SKM-1 (cell line): ENCODE measurements at regions not wholly inside any gene's neighbourhood (a gene's known extent, or its start where the extent isn't known, plus 50 kb on each side); places are given as distances from the start of the nearest gene placed in this dataset.

Source experiments
- DNase-seq: peaks from one replicate; lab custom pipeline; 2025; ENCODE audit not compliant: unreplicated experiment; lab: John Stamatoyannopoulos, UW

DNA sequence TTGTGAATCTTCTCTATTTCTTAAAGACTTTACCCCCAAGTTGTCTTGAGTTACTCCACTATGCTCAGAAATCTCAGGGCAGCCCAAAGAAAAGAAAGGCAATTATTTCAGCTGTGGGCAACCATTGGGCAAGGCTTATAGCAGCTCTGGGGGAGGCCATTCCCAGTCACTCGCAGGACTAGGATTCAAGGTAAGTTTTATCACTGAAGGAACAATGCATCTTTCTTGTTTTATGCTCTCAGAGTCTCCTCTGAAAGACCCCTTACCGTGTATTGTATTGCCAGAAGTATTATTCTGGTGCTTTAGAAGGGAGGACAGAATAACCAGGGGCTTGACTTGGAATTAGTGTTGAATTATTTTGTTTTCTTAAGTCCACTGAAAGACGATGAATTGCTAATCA, 586.3 kb upstream of the MAP3K7 start:
- no peak for DNase-seq

DNA sequence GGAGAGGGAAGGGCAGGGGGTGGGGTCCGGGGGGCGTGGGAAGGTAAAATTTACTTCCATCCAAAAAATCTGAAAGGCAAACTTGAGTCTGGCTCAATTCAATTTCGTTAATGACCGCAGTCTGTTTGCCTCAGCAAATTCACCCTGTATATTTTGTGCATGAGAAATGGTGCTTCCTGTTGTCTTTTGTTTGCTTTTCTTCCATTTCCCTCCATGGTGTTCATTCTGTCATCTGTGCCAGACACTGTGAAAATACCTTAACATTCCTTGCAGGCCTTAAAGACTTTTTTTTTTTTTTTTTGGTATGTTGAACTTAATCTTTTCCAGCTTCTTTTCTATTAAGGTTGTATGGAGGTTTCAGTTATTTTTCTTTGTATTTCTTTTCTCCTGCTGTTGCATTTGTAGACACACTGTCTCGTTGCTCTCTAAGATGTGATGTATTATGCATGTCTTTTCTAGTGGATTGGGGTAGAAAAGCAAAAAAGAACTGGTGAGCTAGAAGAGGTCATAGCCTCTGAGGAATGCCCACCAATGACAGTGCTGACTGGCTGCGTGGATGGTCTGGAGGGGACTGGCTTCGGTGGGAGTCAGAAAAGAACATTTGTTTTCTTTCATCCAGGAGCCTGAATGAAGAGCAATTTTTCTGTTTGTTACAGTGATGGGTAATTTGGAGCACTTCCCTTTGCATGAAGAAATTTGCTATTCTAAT, 585.0 kb upstream of the MAP3K7 start:
- DNase-seq: no peak

DNA sequence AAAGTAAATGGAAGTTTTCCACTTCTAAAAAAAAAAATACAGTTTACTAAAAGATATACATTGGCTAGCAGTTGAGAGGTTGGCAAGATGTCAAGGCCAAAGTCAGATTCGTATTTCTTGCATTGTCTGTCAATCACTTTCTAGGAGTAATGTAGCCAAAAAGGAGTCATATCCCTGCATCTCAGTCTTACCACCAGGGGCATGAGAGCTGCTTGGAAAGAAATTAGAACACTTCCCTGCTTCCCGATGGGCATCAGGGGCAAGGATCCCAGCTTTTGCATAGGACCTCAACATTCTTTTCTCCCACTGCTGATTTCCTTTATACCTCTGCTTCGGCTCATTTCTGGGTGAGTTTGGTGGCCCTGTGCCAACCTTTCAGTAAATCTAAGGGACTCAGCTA, 581.0 kb upstream of the MAP3K7 start:
- DNase-seq: no peak

DNA sequence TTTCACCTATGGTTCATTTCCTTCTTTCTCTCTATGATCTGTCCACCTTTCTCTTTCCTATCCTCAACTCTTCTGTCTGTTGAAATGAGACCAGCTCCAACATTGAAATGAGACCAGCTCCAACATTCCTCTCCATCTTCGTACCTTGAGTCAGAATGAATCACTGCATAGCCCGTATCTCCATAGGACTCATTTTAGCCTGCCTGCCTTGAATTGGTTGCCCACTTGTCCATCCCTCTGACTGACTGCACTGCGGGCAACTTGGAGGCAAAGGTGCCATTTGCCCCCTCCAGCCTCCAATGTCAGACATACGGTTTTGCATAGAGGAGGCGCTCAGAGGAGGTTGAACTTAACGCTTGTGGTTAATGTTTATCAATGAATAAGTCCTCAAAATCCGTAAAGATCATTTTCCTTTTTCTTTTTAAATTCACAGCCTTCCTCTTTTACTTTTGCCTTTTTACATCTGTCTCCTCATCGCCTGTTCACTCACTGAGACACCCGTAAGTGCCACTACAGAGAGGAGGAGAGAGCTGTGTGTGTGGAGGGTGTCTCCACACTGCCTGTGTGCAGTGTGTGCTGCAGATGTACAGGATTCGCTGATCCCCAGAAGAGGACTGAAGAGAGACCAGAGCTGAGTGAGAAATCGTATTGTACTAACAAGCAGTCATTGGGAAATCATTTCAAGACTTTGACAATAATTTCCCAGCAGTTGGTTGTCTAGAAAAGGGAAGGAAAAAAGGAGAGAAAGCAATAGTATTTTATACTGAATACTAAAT, 579.6 kb upstream of the MAP3K7 start:
- DNase-seq: no peak

DNA sequence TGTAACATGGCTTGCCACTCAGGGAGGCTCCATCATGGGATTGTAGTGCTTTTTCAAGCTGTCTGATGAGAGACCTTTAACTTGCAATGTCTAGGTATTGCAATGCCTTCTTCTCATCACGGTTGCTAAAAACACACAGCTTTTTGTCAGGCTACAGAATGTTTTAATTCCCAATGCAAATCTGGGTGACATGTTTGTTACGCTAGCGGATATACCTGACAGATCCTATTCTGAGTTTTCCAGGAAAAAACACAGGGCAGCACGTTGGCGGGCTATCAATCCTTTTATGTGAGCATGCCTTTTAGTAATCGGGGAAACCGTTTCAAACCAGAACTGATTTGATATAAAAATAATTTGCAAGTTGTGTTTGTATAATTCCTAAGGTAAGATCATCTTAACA, 577.2 kb upstream of the MAP3K7 start:
- no peak for DNase-seq

DNA sequence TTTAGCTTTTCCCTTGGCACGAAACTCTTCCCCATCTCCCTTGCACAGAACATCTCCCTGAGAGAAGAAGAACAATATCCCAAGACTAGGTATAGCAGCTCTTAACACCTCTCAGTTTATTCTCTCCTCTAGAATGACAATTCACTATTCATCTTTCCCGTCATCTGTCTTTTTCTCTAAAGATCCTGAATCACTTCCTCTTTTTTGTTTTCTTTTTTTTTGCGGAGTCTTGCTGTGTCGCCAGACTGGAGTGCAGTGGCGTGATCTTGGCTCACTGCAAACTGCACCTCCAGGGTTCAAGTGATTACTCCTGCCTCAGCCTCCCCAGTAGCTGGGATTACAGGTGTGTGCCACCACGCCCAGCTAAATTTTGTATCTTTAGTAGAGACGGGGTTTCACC, 574.4 kb upstream of the MAP3K7 start:
- DNase-seq: no peak

DNA sequence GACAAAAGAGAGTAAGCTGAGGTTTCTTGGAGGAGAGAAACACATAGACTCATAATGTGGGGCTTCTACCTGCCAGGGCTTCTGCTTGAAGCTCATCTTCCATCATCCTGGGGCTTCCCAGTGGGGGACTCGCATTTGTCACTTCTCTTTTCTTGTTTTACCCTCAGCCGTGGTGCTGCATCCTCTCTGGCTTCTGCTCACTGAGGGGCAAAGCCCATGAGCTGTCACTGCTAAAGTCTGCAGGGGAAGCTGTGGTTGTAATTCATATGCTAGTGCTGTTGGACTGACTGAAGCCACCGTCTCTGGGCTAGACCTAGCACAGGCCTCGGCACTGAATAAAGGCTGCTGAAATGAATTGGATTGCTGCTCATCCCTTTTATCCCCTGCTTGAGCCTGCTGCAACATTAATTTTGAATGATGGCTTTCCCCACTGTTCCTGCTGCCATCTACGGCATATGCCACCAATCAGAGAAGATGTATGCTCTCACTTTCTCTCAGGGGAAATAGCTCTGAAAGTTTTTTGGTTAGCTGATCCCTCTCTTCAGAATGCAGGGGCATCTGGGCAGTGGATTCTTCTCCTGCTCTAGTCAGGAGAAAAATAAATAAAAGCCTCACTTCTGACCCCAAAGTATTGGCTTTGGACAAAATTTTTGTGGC, 568.4 kb upstream of the MAP3K7 start:
- DNase-seq: no peak

DNA sequence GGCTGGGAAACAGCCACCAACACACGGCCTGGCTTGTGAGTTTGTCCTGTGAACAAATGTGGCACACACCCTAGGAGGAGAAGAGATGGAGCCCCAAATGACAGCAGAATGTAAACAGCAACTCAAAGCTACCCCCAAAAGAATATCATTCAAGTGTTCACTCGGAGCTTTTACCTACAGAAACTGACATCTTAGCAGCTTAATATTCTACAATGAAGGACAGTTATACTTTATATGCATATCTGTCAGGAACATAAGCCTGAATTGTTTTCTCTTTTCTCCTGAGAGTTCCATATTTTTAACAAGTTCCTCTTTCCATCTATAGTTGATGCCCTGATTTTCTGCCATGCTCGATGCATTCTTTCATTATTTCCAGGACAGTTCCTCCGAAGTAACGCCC, 566.0 kb upstream of the MAP3K7 start:
- no peak for DNase-seq

DNA sequence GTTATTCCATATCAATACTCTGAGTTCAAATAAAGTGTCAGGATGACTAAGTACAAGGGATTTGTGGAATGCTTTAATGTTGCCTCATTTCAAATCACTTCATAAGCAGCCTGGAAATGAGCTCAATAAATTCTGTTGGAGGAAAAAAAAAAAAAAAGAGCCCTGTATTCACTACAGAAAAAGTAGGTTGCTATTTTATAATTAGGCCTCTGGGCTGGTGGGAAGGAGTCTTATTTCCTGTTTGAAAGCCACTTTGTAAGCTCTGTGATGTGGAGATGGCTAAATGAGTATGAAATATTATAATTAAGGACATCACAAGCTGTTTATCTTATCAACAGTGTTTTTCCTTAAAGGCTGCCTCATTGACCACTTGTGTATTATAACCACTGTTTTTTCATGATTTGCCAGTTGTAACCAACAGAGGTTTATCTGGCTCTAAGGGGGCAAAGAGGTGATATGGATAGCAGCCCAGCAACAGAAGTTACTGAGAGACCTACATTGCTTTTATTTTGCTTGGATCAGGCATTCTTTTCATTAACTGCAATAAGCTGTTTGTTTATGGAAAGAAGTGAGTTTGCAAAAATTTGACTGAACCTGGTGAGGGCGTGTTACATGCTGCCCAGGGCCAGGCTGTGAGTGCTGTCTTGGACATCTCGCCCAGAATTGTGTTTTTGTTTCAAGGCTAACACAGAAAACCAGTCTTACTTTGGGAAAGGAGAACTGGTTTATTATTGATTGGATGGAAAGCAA, 563.3 kb upstream of the MAP3K7 start:
- DNase-seq: no peak

DNA sequence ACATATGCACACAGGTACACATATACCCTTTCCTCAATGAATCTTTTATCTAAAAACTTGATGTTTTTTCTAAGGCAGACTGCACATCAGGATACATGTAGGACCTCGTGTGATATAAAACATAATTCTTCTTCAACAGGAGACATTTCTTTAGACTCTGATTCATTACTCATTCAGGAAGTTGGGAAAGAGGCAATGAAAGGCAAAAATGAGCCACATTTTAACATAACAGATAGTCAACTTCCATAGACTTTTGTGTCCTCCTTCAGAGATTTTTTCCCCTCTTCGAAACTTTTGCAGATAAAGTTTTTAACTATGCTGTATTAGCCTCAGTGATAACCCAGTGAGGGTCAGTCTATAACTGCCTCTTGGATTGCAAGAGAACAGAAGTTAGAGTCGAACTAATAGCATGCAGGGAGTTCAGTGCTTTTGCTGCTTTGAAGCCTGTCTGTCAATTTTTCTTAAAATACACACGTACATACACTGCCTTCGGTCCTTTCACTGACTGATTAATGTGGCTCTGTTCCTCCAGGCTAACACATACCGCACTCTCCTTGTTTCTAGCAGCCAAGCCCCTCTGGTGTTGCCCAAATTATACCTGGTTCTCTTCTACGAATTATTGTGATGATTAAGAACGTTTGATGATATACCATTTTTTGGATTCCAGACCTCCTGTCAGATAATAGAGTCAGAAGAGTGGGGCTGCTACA, 562.5 kb upstream of the MAP3K7 start:
- DNase-seq: no peak

DNA sequence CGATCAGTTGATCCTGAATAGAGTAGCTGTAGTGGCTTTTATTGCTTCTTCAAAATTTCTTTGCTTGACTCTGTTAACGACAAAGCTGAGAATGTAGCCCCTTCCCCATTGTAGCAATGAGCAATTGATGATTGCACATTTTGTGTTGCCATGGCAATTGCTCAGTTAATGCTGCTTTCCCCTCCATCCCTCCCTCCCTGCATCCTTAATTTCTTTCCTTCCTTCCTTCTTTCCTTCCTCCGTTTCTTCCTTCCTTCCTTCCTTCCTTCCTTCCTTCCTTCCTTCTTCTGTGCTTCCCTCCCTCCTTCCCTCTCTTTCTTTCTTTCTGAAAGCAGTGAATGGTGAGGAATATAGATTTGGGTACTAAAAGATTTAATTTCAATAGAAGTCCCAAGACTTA, 557.3 kb upstream of the MAP3K7 start:
- DNase-seq: no peak

DNA sequence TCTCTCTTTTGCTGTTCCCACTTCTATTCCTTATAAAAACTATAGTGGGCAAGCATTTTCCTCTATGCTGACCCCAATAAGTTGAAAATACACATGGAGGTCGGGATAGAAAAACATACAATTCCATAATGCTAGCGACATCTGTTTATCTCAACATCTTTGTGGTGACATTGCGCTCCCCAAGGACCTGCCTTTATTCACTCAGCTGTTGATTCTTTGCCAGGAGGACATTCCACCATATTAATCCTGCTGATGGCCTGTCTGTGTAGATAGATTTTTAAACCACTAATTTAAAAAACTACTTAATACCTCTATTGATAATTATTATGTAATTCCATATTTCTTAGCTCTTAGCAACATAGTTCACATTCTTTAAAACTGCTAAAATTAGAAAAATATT, 555.3 kb upstream of the MAP3K7 start:
- no peak for DNase-seq

DNA sequence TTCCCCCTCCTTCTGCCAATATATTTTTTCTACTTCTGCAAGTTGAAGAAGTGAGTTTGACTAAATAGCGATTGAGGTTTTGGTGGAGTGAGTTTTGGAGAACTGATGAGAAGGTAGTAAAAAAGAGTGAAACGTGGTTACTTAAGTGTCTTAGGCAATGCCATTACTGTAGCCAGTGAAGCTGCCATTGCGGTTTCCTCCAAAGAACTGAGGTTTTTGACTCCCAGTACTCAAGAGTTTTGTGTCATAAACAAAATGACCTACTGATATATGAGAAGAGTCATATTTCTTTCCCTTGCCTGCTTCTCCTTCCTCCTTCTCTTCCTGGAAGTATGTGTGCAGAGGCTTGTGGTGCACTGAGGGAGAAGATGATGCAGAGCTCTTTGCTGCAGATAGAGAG, 554.5 kb upstream of the MAP3K7 start:
- peak; percentile 92 for DNase-seq

DNA sequence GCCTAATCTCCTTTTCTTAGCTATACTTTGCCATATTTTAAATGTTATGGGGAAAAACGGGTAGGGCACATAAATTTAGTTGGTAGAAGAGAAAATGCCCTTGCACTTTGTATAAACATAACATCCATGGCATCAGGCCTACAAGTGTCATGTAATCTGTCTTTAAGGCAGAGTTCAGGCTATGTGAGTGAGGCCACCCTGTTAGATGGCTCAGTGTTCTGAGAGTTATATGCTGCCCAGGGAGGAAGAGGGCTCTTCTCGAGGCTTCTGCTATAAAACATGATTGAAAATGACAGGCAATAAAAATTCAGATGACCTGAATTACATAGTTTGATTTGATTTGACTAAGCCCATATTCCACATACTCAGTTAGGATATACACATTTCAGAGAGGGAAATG, 553.6 kb upstream of the MAP3K7 start:
- DNase-seq: no peak

DNA sequence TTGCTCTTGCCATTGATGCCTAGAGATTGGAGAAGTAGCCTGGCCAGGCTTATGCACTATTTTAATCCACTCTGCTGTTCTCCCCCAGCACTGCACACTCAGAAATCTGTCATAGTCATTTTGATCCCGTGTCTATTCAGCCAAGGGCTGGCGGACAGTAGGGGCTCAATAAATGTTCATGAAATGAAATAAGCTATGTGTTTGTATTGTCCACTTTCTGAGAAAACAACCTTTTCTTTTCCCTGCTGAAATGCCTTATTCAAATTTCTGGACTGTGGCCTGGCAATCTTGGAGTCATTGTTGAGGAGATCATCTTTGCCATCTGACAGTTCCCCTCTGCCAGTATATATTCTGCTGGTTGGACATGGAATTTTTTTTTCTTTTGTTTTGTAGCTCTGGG, 550.4 kb upstream of the MAP3K7 start:
- no peak for DNase-seq

DNA sequence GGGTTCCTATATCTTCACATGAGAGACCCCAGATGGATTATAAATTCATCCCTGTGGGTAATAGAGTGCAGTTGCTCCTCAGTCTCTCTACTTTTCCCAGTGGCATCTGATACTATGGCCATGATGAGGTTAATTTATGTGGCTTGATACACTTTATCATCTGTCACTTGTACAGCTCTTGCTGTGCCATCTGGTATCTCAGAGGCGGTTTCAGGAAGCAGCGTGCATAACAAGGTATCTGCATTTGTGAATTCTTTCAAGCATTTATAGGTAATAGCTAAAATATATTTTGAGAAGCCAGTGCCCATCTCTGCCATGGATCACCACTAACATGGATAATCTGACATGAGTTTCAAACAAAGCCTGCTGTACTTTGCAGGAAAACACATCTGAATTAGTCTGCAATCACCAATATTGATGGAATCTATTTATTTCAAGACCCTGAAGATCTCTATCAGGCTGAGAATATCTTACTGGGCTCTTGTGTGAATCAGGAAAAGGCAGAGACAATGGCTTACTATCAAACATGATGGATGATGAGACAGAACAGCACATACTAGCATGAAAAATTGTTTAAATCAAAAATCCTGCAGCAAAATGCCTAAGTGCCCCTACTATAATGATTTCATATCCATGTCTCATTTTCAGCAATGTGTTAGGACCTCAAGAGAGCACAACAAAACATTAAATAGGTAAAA, 548.7 kb upstream of the MAP3K7 start:
- DNase-seq: no peak

DNA sequence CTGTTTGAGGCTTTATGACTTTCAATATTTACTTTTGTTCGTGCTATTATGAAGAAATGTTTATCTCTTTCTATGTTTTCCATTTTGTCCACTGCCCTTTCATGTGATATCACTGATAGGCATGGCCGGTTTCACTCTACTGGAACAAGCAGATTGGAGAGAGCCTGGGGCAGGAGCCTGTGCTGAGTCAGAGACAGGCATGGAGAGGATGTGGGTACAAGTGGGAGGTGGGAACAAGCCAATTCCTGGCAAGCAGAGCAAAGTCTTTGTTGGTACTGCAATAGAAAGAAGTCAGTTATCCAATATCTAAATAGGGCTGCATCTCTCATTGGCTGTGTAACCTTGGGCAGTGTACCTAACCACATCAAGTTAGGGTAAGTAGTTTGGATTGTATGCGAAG, 545.6 kb upstream of the MAP3K7 start:
- no peak for DNase-seq

DNA sequence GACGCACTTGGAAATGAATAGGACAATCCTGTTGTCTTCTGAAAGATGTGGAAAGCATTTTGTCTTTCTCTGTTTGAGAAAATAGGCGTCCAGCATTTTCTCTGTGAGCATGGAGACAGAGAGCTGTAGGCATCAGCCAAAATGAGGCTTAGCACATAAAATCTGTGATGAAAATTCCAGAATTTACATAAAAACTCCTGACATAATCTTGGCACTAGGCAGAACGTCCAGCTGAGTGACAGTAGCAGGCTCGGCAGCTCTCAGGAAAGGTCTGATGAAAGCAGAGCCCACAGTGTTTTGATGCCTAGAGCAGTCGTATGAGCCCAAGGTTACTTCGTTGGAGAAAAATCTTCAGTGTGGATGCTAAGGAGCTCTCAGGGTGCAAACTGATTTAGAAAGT, 543.3 kb upstream of the MAP3K7 start:
- no peak for DNase-seq

DNA sequence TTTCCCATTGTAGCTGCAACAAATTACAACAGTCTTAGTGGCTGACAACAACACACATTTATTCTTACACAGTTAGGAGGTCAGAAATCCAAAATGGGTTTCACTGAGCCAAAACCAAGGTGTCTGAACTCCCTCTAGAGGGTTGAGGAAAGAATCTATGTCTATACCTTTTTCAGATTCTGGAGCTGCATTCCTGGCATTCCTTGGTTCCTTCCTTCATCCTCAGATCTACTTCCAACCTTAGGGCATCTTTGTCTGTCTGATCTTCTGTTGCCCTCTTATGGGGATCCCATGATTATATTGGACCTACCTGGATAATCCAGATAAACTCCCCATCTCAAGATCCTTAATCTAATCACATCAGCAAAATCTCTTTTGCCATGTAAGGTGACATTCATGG, 540.9 kb upstream of the MAP3K7 start:
- DNase-seq: no peak

DNA sequence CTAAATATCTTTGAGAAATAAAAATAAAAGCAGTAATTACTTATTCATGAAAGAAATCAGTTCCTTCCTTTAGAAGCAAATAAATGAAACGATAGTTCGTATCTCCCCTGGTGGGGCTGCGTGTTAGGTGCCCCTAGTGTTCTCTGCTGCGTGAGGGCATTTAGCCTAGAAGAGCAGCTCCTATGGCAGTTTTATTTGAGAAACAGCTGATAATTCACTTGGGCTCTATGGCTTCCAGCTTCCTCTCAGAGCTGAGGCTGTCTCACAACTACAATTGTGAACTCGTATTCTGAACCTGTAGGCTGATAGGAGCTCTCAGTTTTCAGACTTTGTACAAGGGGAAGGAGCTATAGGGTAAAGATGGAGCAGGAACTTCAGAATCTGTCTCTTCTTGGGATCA, 540.0 kb upstream of the MAP3K7 start:
- no peak for DNase-seq
